Mammary epithelial cell (primary cell): ENCODE measurements at regions not wholly inside any gene's neighbourhood (a gene's known extent, or its start where the extent isn't known, plus 50 kb on each side); places are given as distances from the start of the nearest gene placed in this dataset.

Experiments used
- CTCF ChIP-seq, 2 donors: IDR thresholded peaks in 1 of 2; conservative IDR thresholded peaks in 1 of 2; 2 replicates each; pipeline ENCODE4 v1.5.1; 2011 to 2012; ENCODE audit warnings: inconsistent platforms in 2 of 2, low read length in 2 of 2, mild to moderate bottlenecking in 2 of 2, control low read depth in 1 of 2, low read depth in 1 of 2; ENCODE audit not compliant: insufficient read depth in 1 of 2; ENCODE audit errors: extremely low read depth in 1 of 2
- EZH2 ChIP-seq: IDR thresholded peaks from 2 replicates; pipeline ENCODE4 v1.6.1; 2012; ENCODE audit warnings: low read length, inconsistent platforms, borderline replicate concordance

GRCh38 chr1:30028939-30029338 is 694.4 kb downstream of the MATN1 start:
- TF ChIP-seq CTCF (conservative IDR thresholded peaks at IDR 0.05 in 1 of 2, IDR thresholded peaks at IDR 0.05 in 1 of 2; ENCODE audit: extremely low read depth in 1 of 2, insufficient read depth in 1 of 2, low read depth in 1 of 2, low read length in 2 of 2) (no peak), EZH2 (no peak)
